HepG2 (cell line): ENCODE measurements at regions not wholly inside any gene's neighbourhood (a gene's known extent, or its start where the extent isn't known, plus 50 kb on each side); places are given as distances from the start of the nearest gene placed in this dataset.

ENCODE experiments used
- ATAC-seq: fragments of 200-7000 bp; cut with Tn5 transposase; 3 replicates; pipeline ENCODE4 v1.9.1; 2020; ENCODE audit warnings: mild to moderate bottlenecking, moderate library complexity
- BruUV-seq: library from RNA; stranded (reverse); fragments of 400-500 nt; replicated peaks from 2 replicates; lab custom pipeline; 2021; lab: Mats Ljungman, UMichigan
- CTCF ChIA-PET: fragments of 300-600 bp; formaldehyde crosslinking; extraction: SDS; loops from one replicate; lab custom pipeline; 2021; ENCODE audit warnings: low total read pairs, inconsistent platforms, low intra/inter-chr PET ratio; lab: Yijun Ruan, JAX
- POLR2A ChIA-PET: fragments of 350-600 bp; sonication (Branson Sonifier 250); formaldehyde crosslinking; loops from one replicate; lab custom pipeline; 2020; ENCODE audit warnings: antibody characterized with exemption, inconsistent platforms; lab: Yijun Ruan, JAX
- DNase-seq: peaks from one replicate; pipeline ENCODE4 v3.0.0-alpha.2; 2015; ENCODE audit warnings: low spot score
- FAIRE-seq: peaks from 3 replicates; lab custom pipeline; 2011; peaks lifted over from hg19 to GRCh38; lab: Jason Lieb, UNC
- H2AFZ ChIP-seq: one replicate; pipeline ENCODE4 v1.6.1; 2011; ENCODE audit warnings: low read length, inconsistent platforms
- H3K27ac ChIP-seq: fragments of 300-600 bp; 3 replicates; pipeline ENCODE4 v1.8.0; 2011; ENCODE audit warnings: mixed run types, mild to moderate bottlenecking, mixed read lengths, low read length, inconsistent platforms; ENCODE audit not compliant: insufficient read depth; ENCODE audit errors: extremely low read length
- H3K27me3 ChIP-seq, 2 experiments: fragments of 200-600 bp in 1 of 2; 2 replicates in 1 of 2; 3 replicates in 1 of 2; pipeline versions ENCODE4 v1.6.0 to v1.8.0; 2011; ENCODE audit warnings: low read length in 2 of 2, mild to moderate bottlenecking in 2 of 2, moderate library complexity in 2 of 2, inconsistent platforms in 1 of 2; ENCODE audit not compliant: insufficient read depth in 2 of 2, control insufficient read depth in 1 of 2
- H3K36me3 ChIP-seq, 2 experiments: fragments of 200-600 bp in 1 of 2; replicated peaks in 1 of 2; 2 replicates in 1 of 2; 3 replicates in 1 of 2; pipeline versions ENCODE4 v1.5.1 to v1.8.0; 2011; ENCODE audit warnings: low read length in 2 of 2, inconsistent platforms in 1 of 2; ENCODE audit not compliant: insufficient read depth in 2 of 2, control insufficient read depth in 1 of 2
- H3K4me1 ChIP-seq: 2 replicates; pipeline ENCODE4 v1.5.1; 2012; ENCODE audit warnings: low read length, inconsistent platforms; ENCODE audit not compliant: insufficient read depth
- H3K4me2 ChIP-seq: 2 replicates; pipeline ENCODE4 v1.6.0; 2011; ENCODE audit warnings: low read depth, low read length, inconsistent platforms
- H3K4me3 ChIP-seq, 3 experiments: fragments of 200-600 bp in 1 of 3; sonication (generic), shearing (Covaris generic) in 1 of 3; replicated peaks in 1 of 3; 2 replicates each; pipeline ENCODE4 v1.5.1; 2011 to 2016; ENCODE audit warnings: low read length in 3 of 3, inconsistent platforms in 2 of 3, low read depth in 2 of 3, mild to moderate bottlenecking in 2 of 3, control low read depth in 1 of 3, mixed read lengths in 1 of 3; ENCODE audit not compliant: insufficient read depth in 1 of 3
- H3K79me2 ChIP-seq: one replicate; pipeline ENCODE4 v1.6.1; 2011; ENCODE audit warnings: low read length, inconsistent platforms; ENCODE audit not compliant: insufficient read depth
- H3K9ac ChIP-seq: 2 replicates; pipeline ENCODE4 v1.6.0; 2011; ENCODE audit warnings: mild to moderate bottlenecking, low read depth, low read length, inconsistent platforms; ENCODE audit not compliant: insufficient read depth
- H3K9me3 ChIP-seq: 2 replicates; pipeline ENCODE4 v1.5.1; 2012; ENCODE audit warnings: mild to moderate bottlenecking, low read length
- H4K20me1 ChIP-seq: 2 replicates; pipeline ENCODE4 v1.6.0; 2011; ENCODE audit warnings: inconsistent platforms, mild to moderate bottlenecking, low read length, moderate library complexity; ENCODE audit not compliant: insufficient read depth
- CBX1 ChIP-seq: IDR thresholded peaks from one replicate; pipeline ENCODE4 v1.6.1; 2016; ENCODE audit warnings: antibody characterized with exemption, low read depth
- CEBPB ChIP-seq: IDR thresholded peaks from 2 replicates; pipeline ENCODE4 v1.6.1; 2011; ENCODE audit warnings: low read depth, low read length, improper control_type of control experiment, borderline replicate concordance
- MYC ChIP-seq: sonication (generic); formaldehyde crosslinking; IDR thresholded peaks from 2 replicates; pipeline ENCODE4 v1.9.0; 2021; ENCODE audit warnings: missing genetic modification reagents, borderline replicate concordance
- NFATC3 ChIP-seq: sonication (generic); formaldehyde crosslinking; IDR thresholded peaks from 2 replicates; pipeline ENCODE4 v1.5.1; 2020; ENCODE audit warnings: mild to moderate bottlenecking, missing genetic modification reagents
- NFE2L1 ChIP-seq: sonication (generic); formaldehyde crosslinking; IDR thresholded peaks from 2 replicates; pipeline ENCODE4 v1.4.0; 2020; ENCODE audit warnings: missing genetic modification reagents, mild to moderate bottlenecking, borderline replicate concordance
- SETDB1 ChIP-seq: sonication (generic); formaldehyde crosslinking; IDR thresholded peaks from 2 replicates; pipeline ENCODE4 v1.5.1; 2020; ENCODE audit warnings: missing genetic modification reagents, mild to moderate bottlenecking, borderline replicate concordance
- SRY ChIP-seq: sonication (generic); formaldehyde crosslinking; IDR thresholded peaks from 2 replicates; pipeline ENCODE4 v1.8.0; 2022; ENCODE audit warnings: mild to moderate bottlenecking, missing genetic modification reagents
- SSRP1 ChIP-seq: IDR thresholded peaks from 2 replicates; pipeline ENCODE4 v1.6.1; 2016; ENCODE audit warnings: control low read depth
- ZNF557 ChIP-seq: sonication (generic); formaldehyde crosslinking; IDR thresholded peaks from 2 replicates; pipeline ENCODE4 v1.4.0; 2020; ENCODE audit warnings: missing genetic modification reagents
- ZNF777 ChIP-seq: sonication (generic); formaldehyde crosslinking; IDR thresholded peaks from 2 replicates; pipeline ENCODE4 v1.4.0; 2020; ENCODE audit warnings: missing genetic modification reagents
- ZNF841 ChIP-seq: sonication (generic); formaldehyde crosslinking; IDR thresholded peaks from 2 replicates; pipeline ENCODE4 v1.8.1; 2023; ENCODE audit warnings: missing genetic modification reagents, borderline replicate concordance
- ZSCAN25 ChIP-seq: sonication (generic); formaldehyde crosslinking; IDR thresholded peaks from 2 replicates; pipeline ENCODE4 v1.8.0; 2022; ENCODE audit warnings: mild to moderate bottlenecking, missing genetic modification reagents
- WGBS: methylation state at CpG from one replicate; pipeline ENCODE4 v1.1.6; 2017; ENCODE audit warnings: low lambda C conversion rate; 5-methylcytosine and 5-hydroxymethylcytosine counted together
- in situ Hi-C: cut with HindIII; loops from 2 replicates; pipeline ENCODE4 v1.10.0; 2017; ENCODE audit warnings: low pct_unique_long_range_greater_than_20kb; ENCODE audit not compliant: extremely low pct_ligation_motif_present
- intact Hi-C: fragments of 100-400 bp; cut with micrococcal nuclease; formaldehyde crosslinking; loops from one replicate; pipeline ENCODE4 v1.10.0; 2022; ENCODE audit not compliant: unreplicated experiment
- TF ChIP-seq, protein P1 (sequence below): sonication (generic); formaldehyde crosslinking; IDR thresholded peaks from 2 replicates; pipeline ENCODE4 v1.9.0; 2022; ENCODE audit warnings: low read depth, missing genetic modification reagents
- TF ChIP-seq, protein P2 (sequence below): sonication (generic); formaldehyde crosslinking; IDR thresholded peaks from 2 replicates; pipeline ENCODE4 v1.4.0; 2020; ENCODE audit warnings: missing genetic modification reagents, low read depth, mild to moderate bottlenecking, borderline replicate concordance
- TF ChIP-seq, protein P3 (sequence below): sonication (generic); formaldehyde crosslinking; IDR thresholded peaks from 2 replicates; pipeline ENCODE4 v1.5.0; 2020; ENCODE audit warnings: missing genetic modification reagents, mild to moderate bottlenecking, borderline replicate concordance

DNA sequence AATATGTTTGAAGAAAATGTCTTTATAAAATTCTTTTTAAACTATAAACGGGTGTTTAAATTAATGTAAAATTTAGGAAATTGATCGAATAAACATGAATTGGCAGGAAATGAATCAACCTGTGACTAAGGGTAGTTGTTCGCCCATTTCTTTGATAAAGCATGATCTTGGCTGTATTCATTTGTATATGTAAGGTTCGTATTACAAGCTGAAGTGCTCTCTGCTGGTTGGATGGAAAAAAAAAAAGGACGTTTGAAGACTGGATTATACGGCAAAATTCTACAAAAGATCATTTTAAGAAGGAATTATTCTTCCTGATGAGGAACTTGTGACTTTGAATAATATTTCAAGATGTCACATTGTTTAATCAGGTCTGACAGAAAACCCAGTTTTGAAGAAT lies 185.4 kb upstream of the ANK3 start:
- Histone ChIP-seq H3K4me3 (no peak overlapping the region), H3K4me2 (no peak overlapping the region), H3K9ac (no peak overlapping the region), H3K4me1 (no peaks in the 10 kb centered on the region), H3K79me2 (no peaks in the 10 kb centered on the region), H3K27me3 (0 out of 5 replicates have a peak, but pooled peaks cover 0 to 3% of the 10 kb centered on the region in 2 experiments), H3K27ac (no peak overlapping the region), H2AFZ (no peak overlapping the region), H4K20me1 (no peaks in the 10 kb centered on the region), H3K9me3 (no peaks in the 10 kb centered on the region), H3K36me3 (no peaks in the 10 kb centered on the region)
- ChIA-PET CTCF (no interaction called here), POLR2A (no interaction called here)
- no peak for FAIRE-seq
- 17% methylated on average over 6 of the region's 6 CpGs for WGBS
- BruUV-seq: no TSS peak
- intact Hi-C loops (no loop called here), in situ Hi-C loops (no loop called here)
- no peak for DNase-seq
- TF ChIP-seq SSRP1 (CRISPR knock-in tag): no peak
- TF ChIP-seq, protein P1, sequence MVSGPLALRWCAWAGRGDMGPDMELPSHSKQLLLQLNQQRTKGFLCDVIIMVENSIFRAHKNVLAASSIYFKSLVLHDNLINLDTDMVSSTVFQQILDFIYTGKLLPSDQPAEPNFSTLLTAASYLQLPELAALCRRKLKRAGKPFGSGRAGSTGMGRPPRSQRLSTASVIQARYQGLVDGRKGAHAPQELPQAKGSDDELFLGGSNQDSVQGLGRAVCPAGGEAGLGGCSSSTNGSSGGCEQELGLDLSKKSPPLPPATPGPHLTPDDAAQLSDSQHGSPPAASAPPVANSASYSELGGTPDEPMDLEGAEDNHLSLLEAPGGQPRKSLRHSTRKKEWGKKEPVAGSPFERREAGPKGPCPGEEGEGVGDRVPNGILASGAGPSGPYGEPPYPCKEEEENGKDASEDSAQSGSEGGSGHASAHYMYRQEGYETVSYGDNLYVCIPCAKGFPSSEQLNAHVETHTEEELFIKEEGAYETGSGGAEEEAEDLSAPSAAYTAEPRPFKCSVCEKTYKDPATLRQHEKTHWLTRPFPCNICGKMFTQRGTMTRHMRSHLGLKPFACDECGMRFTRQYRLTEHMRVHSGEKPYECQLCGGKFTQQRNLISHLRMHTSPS (CRISPR knock-in tag): no peak
- TF ChIP-seq, protein P2, sequence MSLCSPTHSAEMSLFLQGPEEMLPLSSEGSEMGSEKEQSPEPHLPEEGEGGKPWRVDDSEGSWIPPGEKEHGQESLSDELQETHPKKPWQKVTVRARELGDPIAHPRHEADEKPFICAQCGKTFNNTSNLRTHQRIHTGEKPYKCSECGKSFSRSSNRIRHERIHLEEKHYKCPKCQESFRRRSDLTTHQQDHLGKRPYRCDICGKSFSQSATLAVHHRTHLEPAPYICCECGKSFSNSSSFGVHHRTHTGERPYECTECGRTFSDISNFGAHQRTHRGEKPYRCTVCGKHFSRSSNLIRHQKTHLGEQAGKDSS (CRISPR knock-in tag): no peak
- no peak for TF ChIP-seq ZNF841 (CRISPR knock-in tag)
- no peak for TF ChIP-seq NFE2L1 (CRISPR knock-in tag)
- no peak for TF ChIP-seq NFATC3
- no peak for TF ChIP-seq ZSCAN25 (CRISPR knock-in tag)
- no peak for TF ChIP-seq ZNF557 (CRISPR knock-in tag)
- no peak for TF ChIP-seq CEBPB
- TF ChIP-seq MYC (CRISPR knock-in tag): no peak
- TF ChIP-seq SETDB1 (CRISPR knock-in tag): no peak
- TF ChIP-seq, protein P3, sequence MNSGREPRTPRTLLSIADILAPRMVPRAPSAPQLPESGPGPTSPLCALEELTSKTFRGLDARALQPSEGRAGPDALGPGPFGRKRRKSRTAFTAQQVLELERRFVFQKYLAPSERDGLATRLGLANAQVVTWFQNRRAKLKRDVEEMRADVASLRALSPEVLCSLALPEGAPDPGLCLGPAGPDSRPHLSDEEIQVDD: no peak
- no peak for TF ChIP-seq SRY (CRISPR knock-in tag)
- TF ChIP-seq ZNF777 (CRISPR knock-in tag): no peak
- no peak for TF ChIP-seq CBX1
- ATAC-seq: no peak
